Lung (tissue), 11 donors: ENCODE measurements at regions not wholly inside any gene's neighbourhood (a gene's known extent, or its start where the extent isn't known, plus 50 kb on each side); places are given as distances from the start of the nearest gene placed in this dataset.
A peak's percentile ranks its signal among the peaks of the same experiment; 100 is the strongest.

Experiments used
- ATAC-seq: fragments of 200-7000 bp; cut with Tn5 transposase; one replicate; pipeline ENCODE4 v1.9.1; 2020; ENCODE audit warnings: moderate number of reproducible peaks; ENCODE audit not compliant: insufficient read depth, low FRiP score
- DNase-seq, 3 donors: peaks; one replicate each; pipeline ENCODE4 v3.0.0-alpha.2; 2013 to 2017
- H3K27ac ChIP-seq, 2 donors: one replicate each; pipeline ENCODE4 v1.5.1; 2013; ENCODE audit warnings: mild to moderate bottlenecking in 2 of 2, moderate library complexity in 2 of 2, control low read depth in 1 of 2, inconsistent platforms in 1 of 2, low read depth in 1 of 2, low read length in 1 of 2
- H3K27me3 ChIP-seq, 3 donors: one replicate each; pipeline ENCODE4 v1.5.1; 2013; ENCODE audit warnings: low read length in 2 of 3; ENCODE audit not compliant: control insufficient read depth in 3 of 3, insufficient read depth in 3 of 3
- H3K36me3 ChIP-seq, 4 donors: one replicate each; pipeline ENCODE4 v1.5.1; 2013; ENCODE audit warnings: low read length in 4 of 4, mild to moderate bottlenecking in 1 of 4, moderate library complexity in 1 of 4; ENCODE audit not compliant: control insufficient read depth in 4 of 4, insufficient read depth in 4 of 4
- H3K4me1 ChIP-seq, 5 donors: one replicate each; pipeline ENCODE4 v1.5.1; 2013; ENCODE audit warnings: low read length in 5 of 5, mild to moderate bottlenecking in 2 of 5, moderate library complexity in 1 of 5; ENCODE audit not compliant: control insufficient read depth in 5 of 5, insufficient read depth in 5 of 5
- H3K4me3 ChIP-seq: one replicate; pipeline ENCODE4 v1.5.1; 2013; ENCODE audit warnings: mild to moderate bottlenecking, control low read depth, moderate library complexity
- H3K9ac ChIP-seq, 2 donors: one replicate each; pipeline ENCODE4 v1.5.1; 2013; ENCODE audit warnings: low read length in 2 of 2, control low read depth in 1 of 2; ENCODE audit not compliant: insufficient read depth in 1 of 2
- H3K9me3 ChIP-seq, 4 donors: one replicate each; pipeline ENCODE4 v1.5.1; 2013; ENCODE audit warnings: low read length in 3 of 4, mild to moderate bottlenecking in 1 of 4, moderate library complexity in 1 of 4; ENCODE audit not compliant: control insufficient read depth in 4 of 4, insufficient read depth in 3 of 4
- WGBS, 2 donors: extraction: QIAGEN DNeasy Blood & Tissue Kit; methylation state at CpG; one replicate each; pipeline ENCODE4 v1.1.7; 2013; 5-methylcytosine and 5-hydroxymethylcytosine counted together
- TF ChIP-seq, protein P1 (sequence below): IDR thresholded peaks from 2 replicates; pipeline ENCODE4 v1.5.1; 2012; ENCODE audit warnings: mild to moderate bottlenecking; ENCODE audit errors: control extremely low read depth, extremely low read depth
- donor health status: control.
- donor health status: control.
- donor health status: Bipolar disorder and iron deficiency.
- donor health status: healthy.
- donor health status: DM: yes; HTN: yes; CAD: no.

DNA sequence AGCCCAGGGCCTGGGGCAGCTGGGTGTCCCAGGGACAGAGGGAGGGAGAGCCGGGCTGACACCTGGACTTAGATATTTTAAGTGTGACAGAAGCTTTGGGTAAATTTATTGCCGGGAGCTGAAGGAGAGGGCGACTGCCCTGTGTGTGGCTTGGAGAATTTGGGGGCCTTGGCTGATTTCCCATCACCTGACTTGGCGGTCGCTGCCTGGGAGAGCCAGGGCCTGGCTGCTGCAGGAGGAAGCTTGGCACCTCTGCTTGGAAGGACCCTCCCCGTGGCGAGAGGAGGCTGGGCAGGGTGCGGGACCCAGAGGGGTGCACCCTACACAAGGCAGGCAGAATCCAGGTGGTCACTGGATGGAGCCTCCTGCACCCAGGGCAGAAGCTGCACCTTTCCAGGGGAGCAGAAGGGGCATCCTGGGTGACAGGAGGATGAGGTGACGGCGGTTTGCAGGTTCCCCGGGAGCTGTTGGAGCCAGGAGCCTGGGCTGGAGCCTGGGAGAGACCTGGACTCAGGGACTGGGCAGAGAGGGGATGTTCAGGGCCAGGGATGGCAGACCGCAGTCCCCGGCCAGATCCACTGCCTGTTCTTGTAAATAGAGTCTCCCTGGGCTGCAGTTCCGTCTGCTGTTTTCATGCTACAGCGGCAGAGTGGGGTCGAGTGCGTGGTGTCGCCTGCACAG is 72.0 kb downstream of the RGS12 start:
- Histone ChIP-seq H3K9ac (no peak overlapping the region), H3K9me3 (no peaks in the 10 kb centered on the region), H3K4me3 (no peak overlapping the region), H3K27ac (no peak overlapping the region), H3K36me3 (no peaks in the 10 kb centered on the region), H3K27me3 (no peaks in the 10 kb centered on the region), H3K4me1 (peaks cover 5 to 17% (median 16%) of the 10 kb centered on the region in 5 donors)
- TF ChIP-seq, protein P1, sequence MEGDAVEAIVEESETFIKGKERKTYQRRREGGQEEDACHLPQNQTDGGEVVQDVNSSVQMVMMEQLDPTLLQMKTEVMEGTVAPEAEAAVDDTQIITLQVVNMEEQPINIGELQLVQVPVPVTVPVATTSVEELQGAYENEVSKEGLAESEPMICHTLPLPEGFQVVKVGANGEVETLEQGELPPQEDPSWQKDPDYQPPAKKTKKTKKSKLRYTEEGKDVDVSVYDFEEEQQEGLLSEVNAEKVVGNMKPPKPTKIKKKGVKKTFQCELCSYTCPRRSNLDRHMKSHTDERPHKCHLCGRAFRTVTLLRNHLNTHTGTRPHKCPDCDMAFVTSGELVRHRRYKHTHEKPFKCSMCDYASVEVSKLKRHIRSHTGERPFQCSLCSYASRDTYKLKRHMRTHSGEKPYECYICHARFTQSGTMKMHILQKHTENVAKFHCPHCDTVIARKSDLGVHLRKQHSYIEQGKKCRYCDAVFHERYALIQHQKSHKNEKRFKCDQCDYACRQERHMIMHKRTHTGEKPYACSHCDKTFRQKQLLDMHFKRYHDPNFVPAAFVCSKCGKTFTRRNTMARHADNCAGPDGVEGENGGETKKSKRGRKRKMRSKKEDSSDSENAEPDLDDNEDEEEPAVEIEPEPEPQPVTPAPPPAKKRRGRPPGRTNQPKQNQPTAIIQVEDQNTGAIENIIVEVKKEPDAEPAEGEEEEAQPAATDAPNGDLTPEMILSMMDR: no peak
- DNase-seq (peak in 1 of 3 donors; percentile 11), ATAC-seq (no peak)
- WGBS, 2 donors: 90 to 92% methylated on average over 18 of the region's 18 CpGs

DNA sequence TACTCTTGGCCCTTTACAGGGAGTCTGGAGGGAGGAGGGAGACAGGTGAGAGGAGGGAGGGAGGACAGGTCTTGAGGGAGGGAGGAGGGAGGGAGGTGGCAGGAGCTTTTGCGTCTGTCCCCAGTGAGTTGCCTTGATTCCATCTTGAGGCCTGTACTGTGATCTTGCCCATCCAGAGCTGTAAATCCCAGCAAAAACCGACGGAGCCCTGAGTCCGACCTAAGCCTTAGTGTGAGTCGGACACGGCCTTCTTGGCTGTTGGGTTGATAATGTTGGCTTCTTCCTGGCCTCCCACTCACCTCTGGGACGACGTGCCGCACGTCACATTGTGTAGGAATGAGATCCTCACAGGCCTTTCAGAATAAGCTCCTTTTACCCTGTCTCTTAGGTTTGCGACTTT is 72.5 kb downstream of the RGS12 start:
- DNase-seq (no peak), ATAC-seq (no peak)
- 94% methylated on average over 11 of the region's 11 CpGs for WGBS, 2 donors
- Histone ChIP-seq H3K27ac (no peak overlapping the region), H3K4me1 (peaks cover 7 to 23% (median 19%) of the 10 kb centered on the region in 5 donors), H3K36me3 (no peaks in the 10 kb centered on the region), H3K9me3 (no peaks in the 10 kb centered on the region), H3K4me3 (no peak overlapping the region), H3K9ac (no peak overlapping the region), H3K27me3 (no peaks in the 10 kb centered on the region)
- TF ChIP-seq, protein P1: no peak

DNA sequence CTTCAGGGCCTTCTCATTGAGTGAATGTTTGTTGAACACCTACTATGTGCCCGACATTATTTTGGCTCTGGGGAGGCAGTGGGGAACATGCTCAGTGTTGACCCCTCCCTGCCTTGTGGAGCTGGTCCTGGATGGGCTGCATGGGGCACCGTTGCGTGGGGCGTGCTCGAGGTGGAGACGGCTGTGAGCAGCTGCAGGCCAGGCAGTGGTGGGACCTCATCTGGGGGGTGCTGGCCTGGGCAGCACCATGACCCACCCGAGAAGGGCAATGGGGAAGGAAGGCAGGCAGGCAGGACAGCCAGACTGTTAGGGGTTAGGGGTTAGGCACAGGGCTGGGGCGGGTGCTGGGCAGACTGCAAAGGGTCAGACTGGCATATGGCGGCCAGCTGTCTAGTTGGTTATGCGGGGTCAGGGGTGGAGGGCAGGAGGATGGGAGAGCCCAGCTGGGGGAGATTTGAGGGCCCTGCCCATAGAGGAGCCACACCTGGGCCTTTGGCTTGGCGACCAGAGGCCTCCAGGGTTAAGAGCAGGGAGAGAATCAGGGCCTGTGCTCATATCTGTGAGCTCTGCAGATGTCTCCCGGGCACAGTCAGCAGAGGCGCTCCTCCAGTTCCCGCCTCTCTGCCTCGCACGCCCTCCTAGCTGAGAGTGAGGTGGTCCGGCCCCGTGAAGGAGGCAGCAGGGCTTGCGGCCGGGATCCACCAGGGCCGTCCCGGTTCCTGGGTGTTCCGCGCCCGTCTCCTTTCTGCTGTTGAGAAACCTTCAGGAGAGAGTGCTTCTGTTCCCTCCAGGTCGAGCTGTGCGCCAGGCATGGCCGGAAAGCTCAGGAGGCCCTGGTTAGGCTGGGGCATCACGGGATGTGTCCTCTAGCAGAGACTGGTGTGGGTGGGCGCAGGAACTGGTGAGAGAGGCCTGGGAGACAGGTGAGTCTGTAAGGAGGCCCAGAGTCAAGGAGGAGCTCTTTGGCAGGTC is 73.3 kb downstream of the RGS12 start:
- Histone ChIP-seq H3K4me3 (no peak overlapping the region), H3K27ac (no peak overlapping the region), H3K9me3 (no peaks in the 10 kb centered on the region), H3K27me3 (no peaks in the 10 kb centered on the region), H3K4me1 (peaks cover 10 to 27% (median 20%) of the 10 kb centered on the region in 5 donors), H3K36me3 (no peaks in the 10 kb centered on the region), H3K9ac (no peak overlapping the region)
- 93 to 94% methylated on average over 30 of the region's 30 CpGs for WGBS, 2 donors
- TF ChIP-seq, protein P1: no peak
- DNase-seq (peak in 1 of 3 donors; percentile 11), ATAC-seq (no peak)
